Fibroblast of the conjunctiva (primary cell): ENCODE measurements at regions not wholly inside any gene's neighbourhood (a gene's known extent, or its start where the extent isn't known, plus 50 kb on each side); places are given as distances from the start of the nearest gene placed in this dataset.

ENCODE experiments used
- DNase-seq: peaks from one replicate; pipeline ENCODE4 v3.0.0-alpha.2; 2010; ENCODE audit warnings: low read depth

DNA sequence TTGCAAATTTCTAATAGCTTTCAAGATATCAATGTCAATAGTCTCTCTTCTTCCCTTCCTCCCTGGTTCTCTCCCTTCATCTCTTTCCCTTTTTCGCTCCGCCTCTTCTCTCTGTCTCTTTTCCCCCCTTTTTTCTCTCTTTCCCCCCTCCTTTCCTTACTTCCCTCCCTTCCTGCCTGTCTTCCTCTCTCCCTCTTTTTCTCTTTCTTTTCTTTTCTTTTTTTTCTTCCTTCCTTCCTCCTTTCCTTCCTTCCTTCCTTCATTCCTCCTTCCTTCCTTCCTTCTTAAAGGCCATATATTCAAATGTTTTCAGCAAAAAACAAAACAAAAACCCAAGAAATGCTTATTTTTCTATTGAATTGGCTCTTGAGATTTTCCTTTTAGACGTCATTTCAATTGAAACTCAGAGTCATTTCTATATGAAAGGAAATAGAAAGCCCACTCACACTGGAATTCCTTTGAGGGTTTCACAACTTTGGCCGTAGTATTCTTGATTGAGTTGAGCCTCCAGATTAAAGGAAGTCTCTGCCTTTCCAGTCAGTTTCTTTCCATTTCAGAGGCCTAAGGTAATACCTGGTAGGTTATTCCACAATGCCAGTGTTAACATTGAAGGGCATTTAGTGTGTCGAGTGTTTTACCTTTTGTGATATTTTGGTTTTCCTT, 551.5 kb downstream of the LMO4 start:
- no peak for DNase-seq

DNA sequence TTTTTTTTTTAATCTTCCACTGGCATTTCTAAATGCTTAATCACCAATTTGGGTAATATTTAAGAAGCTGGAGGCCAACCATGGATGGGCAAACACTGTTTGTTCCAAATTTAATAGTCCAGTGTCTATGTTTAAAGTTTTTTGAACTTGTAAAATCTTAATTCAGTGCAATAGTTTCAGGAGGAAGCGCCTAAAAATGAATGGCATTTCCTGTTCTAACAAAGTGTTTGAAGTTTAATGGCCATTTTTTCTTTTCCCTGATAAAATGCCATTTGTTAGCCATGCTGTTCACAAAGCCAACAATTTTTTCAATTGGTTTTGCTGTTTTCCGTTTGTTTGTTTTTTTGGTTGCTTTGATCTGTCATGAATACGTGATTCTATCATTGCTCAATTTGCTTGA, 552.1 kb downstream of the LMO4 start:
- no peak for DNase-seq

DNA sequence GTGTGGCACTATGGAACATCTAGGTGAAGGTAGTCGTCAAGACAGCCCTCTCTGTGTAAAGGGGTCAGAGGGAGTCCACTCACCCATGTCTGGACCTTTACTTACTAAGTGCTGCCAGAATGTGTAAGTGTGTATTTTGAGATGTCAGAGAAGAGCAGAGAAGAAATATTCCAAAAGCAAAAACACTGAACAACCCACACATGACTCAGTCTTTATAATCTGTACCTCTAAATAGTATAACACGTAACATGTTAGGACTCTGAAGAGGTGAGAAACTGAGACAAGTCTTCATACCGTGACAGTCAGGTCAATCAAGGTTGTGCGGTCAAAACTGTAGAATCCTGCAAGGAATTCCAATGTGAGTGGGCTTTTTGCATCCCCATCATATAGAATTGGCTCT, 555.2 kb downstream of the LMO4 start:
- DNase-seq: no peak

DNA sequence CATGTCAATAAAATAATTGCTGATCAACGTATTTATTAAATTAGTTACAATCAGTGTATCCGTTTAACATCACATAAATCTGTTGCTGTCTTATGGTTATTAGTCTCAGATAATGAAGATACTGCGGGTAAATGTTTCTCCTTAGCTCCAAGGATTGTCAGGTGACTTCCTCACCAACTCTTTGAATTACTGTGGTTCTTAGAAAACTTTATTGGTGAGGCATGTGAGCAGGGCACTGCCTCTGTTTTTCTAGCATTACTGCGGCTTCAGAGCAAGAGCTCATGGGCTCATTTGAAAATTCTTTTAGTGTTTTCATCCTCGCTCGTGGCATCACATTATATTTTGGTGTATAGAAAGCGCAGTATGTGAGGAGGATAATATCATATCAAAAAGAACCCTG, 555.9 kb downstream of the LMO4 start:
- DNase-seq: no peak

DNA sequence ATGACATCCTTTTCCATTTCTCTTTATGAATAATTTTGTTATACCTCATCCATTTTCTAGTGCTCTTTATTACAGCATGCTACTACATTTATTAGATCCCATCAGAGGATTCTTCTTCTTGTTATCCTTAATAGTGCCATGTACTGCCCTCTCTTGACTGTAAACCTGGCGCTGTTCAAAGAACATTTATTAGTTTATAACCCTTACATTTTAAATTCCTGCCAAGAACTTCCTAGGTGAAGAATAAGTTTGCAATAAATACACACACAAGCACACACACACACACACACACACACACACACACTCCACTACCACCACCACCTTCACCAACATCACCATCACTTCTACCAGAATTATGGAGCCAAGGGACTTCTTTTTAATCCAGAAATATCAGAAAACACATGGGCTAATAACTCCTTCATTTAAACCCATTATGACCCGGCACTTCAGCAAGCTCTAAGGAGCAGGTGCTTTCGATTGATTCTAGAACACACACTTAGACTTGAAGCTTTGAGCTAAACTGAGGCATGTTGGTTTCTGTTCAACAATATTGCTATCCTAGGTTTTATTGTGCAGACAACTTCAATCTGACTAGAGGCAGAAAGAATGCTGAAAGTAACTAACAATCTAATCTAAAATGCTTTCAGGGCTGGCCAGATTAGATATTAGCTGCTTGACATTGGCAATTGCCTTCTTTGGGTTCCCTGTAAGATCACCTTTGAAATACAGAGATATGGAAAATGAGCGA, 556.8 kb downstream of the LMO4 start:
- no peak for DNase-seq

DNA sequence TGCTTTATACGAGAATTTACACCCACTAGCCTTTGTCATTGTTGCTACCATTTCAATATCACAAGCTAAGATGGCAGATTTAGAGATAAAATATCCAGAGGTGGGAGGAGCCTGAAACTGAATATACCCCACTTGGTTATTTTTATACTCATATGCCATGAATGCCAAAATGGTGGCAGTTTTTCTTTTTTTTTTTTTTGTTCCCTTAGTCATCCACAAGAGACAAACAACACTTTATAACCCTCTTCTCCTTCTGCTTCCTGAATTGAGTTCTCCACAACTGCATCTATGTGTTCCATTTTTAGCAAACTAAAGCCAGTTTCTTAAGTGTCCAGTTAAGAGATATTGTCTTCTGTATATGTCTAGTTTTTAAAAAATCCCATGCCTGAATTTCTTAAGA, 558.4 kb downstream of the LMO4 start:
- DNase-seq: no peak

DNA sequence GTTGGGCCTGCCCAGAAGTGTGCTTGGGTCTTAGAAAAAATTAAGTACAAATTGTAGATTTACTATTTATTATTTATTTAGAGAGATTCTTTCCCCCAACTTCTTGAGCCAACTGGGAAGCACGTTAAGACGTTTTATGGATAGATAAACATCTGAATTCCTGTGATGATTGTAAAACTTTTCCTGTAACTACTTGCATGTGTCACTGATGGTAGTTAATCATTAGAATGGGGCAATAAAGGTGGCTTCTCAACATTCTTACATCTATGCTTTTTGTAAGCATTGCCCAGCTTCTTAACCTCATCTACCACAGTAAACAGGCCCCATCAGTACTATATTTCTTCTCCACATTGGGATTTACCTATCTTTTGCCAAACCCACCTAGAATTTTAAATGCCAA, 559.8 kb downstream of the LMO4 start:
- no peak for DNase-seq

DNA sequence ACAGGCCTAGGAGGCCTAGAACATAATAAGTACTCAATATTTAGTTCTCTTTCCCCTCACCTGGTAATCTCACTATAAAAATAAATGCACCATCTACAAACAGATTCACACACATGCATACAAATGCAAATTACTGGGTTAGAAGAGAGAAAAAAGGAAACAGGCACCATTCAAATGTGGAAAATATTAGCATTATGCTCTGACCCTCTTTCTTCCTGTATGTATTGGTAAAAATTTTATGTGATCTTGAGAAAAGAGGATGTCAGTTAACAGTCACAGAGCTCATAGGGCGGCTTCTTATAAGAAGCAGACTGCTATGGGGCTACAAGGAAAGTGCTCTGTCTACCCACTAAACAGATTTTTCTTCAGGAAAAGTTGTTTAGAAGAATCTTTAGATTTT, 565.4 kb downstream of the LMO4 start:
- DNase-seq: no peak

DNA sequence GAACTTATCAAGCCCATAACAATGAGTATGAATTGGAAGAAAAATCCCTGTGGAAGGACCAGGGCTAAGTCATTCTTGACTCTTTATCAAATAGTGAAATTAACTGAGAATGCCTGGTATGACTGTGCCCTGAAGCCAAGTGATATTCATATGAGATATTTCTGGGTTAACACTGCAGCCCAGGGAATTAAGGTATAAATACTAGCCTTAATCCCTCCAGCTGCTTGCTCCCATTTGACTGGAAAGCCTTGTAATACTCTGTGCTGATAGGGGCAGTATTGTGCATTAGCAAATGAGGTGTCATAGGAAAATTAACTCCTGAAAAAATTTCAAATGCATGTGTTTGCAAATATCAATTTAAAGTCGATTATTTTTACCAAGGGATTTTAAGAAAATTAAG, 568.8 kb downstream of the LMO4 start:
- no peak for DNase-seq

DNA sequence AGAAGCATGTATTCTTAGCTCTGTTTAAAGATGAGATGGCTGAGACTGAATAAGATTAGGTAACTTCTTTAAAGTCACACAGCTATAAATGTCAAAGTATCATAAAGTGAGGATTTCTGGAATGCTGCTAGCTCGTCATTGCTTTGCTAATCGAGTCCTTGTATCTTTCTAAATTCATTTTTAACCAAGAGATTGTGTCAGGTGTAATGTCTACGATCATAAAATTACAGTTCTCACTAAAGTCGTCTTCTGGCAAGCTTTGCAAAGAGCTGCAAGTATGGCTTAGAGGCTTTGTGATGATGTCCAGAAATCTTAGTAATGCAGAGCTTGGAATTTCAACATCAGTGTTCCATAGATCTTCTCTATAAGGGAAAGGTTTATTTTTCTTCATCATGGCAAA, 569.8 kb downstream of the LMO4 start:
- DNase-seq: no peak

DNA sequence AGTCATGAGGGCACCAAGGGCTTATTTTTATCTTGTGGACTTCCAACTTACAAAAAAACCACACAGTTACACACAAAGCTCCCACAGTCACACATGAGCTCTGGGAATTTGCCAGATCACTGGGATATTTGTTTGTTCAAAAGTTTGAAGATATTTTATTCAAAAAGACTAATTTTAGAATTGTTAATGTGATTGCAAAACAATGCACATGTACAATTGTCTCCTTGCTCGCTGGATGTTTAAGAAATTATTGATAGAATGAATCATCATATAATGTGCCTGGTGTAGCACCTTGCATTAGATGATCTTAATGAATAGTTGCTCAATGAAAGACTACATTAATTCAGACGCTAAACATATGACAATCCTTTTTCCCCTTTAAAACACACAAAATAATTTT, 570.3 kb downstream of the LMO4 start:
- DNase-seq: no peak

DNA sequence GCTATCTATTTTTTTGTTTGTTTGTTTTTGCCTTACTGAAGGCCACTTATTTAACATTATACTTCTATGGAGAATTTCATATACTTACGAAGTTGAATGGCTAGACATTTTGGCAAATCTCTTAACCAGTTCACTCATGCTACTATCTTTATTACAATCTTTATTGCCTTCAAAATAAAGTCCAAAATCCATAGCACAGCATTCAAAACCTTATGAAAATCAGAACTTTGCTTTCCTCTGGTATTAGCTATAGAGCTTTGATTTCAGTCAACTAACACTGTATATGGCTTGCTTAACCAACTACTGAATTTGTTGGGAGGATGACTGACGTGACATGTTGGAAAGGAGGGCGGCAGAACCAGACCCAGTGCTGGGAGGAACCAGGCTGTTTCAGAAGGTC, 571.1 kb downstream of the LMO4 start:
- DNase-seq: no peak

DNA sequence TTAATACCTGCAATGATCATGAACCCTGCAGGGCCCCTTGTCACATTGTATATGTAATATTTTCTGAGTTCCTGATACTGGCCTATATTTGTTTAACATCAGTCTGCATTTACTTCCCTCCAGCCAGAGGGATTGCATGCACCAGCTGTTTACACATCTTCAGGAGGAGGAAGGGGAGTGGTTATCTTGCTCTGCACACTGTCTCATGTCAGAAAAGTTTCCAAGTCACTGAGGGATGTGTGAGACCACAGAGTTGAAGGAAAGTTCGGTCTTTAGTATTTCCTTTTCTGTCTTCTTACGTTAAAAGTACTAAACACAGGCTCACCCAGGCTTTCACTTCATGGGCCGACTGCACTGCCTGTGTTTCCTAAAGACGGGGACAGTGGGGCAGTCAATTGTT, 574.1 kb downstream of the LMO4 start:
- DNase-seq: no peak

DNA sequence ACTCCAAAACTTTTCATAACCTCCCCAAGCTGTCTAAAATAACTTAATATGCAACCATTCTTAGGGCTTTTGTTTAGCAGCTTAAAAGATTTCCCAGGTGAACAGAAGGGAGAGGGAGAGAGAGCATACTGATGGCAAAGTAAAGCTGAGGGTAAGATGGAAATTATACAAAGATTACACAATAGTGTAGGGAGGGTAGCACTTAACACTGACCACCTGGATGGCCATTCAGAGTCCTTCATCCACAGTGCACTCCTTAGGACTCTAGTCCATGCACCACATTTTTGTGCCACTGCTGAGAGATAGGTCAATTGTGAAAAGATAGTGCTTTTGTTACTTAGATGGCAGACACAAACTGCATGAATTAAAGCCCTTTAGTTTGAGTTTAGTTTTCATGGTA, 574.6 kb downstream of the LMO4 start:
- no peak for DNase-seq

DNA sequence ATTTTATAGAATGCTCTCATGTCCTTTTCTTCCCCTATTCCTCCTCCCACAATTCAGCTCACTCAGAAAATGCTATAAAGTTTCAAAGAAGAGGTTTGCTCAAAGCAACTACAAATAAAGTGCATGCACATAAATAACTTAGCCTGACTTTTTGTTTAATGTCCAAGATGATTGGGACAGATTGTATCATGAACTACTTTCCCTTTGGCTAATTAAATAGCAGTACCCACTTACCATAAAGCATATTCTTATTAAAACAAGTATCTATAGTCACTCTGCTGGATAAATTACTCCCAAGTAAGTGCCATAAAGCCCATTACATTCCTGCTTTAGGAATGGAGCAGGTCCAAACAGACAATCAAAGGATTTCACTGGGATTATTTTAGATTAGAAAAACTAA, 576.0 kb downstream of the LMO4 start:
- no peak for DNase-seq

DNA sequence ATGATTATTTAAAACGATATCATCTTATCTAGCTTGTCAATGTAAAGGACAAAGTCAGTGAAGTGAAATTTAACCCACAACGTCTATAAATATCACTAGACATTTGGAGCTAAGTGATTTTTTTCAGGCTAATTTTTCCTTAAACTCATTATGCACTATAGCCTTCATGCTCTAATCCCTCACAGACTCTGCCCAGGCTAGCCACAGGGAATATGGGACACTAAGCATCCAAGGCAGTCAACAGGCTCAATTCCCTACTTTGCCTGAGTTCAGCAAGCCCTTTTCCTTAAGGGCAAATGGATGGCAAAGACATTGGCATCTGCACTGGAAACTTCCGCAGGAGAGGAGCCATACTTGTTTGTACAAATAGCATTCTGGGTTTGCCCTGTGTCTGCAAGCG, 577.0 kb downstream of the LMO4 start:
- DNase-seq: no peak

DNA sequence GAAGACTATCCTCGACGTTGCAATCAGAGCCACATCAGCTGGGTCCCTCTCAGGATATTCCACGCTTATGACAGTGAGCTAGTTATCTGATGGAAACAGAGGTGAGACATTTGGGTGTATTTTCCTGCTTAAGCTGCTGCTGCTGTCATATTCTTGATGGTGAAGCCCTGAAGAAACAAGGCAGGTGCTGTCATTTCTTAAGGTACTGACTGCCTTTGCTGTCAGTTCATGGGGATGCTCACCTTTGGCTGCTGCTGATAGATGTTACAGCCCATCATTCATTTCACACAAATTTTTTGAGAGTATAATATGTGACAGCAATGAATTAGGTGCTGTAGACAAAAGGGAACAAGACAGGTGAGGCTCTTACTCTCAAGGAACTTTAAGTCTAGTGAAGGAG, 577.4 kb downstream of the LMO4 start:
- no peak for DNase-seq

DNA sequence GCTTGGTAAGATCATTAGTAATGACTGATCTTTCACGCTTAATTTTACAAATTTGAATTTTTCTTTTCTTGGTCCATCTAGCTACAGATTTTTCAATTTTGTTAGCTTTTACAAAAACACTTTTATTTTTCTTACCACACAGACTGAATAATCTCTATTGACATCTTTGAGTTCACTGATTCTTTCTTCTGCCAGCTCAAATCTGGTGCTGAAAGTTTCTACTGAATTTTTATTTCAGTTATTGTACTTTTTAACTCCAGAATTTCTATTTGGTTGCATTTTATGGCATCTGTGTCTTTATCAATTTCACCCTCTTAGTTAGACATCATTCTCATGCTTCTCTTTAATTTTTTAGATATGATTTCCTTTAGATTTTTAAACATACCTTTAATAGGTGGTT, 584.7 kb downstream of the LMO4 start:
- no peak for DNase-seq

DNA sequence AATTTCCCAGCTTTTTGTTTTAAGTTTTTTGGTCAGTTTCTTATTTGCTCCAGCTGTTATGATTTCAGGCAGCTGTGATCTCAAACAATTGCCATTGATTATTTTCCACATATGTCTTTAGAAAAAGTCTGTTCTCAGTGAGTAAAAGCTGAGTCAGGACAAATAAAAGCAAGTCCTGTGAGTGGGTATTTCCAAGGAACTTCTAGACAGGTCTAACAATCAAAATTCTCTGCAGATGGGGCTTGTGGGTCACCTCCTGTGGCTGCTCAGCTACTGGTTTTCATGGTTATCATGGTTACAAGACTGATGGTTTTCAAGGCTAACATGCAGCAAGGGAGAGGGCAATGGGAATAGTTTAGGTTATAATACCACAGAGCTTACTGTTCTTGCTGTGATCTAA, 585.7 kb downstream of the LMO4 start:
- no peak for DNase-seq

DNA sequence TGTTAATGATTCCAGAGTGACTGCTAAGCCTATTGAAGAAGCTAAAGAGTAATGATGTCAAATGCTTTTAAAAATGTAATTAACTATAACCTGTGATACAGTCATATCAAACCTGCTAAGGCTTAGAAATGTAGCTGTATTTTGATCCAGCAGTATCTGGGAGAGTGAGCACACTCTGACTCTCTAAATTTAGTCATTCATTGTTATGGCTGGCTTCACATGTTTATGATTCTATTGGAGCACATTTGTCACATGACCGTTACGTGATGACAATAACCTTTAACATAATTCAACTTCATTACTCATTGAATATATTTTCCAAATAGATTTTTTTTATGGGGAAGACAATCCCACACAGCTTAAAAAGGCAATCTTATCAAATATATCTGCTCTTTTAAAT, 587.1 kb downstream of the LMO4 start:
- DNase-seq: no peak

DNA sequence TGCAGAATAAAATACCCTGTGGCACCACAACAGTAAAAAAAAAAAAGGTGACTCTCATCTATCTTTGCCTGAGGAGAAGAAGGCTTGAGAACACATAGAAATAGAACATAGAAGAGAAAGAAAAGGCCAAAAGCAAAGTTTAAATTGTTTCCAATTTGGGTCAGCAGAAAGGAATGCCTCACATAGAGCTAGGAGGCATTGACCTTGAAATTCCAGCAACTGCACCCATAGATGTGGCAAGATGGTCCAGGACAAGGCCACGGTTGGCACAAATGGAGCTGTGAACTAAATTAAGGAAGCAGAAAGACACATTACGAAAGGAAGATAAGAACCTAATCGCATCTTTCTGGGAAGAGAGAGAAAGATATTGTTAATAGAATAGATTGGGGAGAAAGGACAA, 588.3 kb downstream of the LMO4 start:
- no peak for DNase-seq

DNA sequence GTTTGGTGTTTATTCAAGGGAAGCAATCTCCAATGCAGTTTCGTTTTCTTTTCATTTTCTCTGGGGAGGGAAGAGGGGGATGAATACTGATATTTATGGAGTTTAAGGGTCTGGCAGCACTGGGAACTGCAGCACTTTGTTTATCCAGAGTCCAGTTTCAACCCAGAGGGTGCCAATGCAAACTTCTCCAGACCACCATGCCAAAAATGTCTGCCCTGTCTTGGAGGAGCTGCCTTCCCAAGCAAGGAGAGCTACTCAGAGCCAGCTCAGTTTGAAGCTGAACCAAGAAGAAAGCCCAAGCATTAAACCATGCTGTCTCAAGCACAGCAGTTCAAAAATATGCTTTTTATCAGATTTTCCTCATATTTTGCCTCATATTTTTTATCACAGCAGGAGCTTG, 589.7 kb downstream of the LMO4 start:
- DNase-seq: no peak

DNA sequence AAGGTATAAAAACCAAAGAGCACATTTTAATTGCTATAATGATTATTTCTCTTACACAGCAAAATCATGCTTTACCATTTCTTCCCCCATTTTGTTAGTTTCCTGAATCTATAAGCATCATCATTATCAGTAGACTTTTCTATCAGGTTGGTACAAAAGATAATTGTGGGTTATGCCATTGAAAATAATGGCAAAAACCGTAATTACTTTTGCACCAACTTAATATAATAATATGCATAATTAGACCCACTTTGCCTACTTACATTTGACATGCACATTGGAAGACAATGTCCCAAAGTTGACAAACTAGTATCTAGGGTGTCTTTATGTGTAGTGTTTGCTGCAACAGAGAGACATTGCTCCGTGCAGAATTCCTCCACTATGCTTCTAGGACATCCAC, 594.2 kb downstream of the LMO4 start:
- no peak for DNase-seq

DNA sequence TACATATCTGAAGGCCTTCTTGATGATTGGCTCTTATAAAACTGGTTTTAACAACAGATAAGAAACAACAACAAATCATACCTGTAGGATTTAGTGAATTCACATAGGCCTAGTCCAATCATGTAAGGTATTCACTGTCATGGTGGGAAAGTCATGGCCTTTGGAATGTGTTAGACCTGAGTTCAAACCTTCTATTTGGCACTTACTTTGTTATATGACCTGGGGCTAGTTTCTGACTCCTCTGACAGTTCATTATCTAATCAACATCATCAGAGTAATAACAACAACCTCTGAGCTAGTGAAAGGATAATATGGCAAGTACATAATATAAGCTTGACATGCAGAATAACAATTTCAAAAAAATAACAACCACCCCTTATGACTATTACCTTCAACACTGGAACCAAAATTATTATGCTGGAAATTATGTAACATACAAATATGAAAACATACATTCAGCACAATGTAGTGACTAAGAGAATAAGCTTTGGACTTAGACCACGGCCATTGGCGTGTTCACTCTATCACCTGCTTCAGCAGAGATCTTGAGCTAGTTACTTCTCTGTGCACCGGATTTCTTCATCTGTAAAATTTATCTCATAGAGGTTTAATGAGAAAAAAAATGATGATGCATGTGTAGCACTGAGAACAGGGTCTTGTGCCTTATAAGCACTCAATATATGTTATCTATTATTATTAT, 597.6 kb downstream of the LMO4 start:
- DNase-seq: no peak
